Epithelial cell of prostate (primary cell): ENCODE measurements at regions not wholly inside any gene's neighbourhood (a gene's known extent, or its start where the extent isn't known, plus 50 kb on each side); places are given as distances from the start of the nearest gene placed in this dataset.
"Not testable (repeated sequence)": the region's sequence is repeated elsewhere in the genome, so short reads cannot be mapped to it uniquely, and the experiment has no call there.

Experiments used
- DNase-seq: peaks from one replicate; pipeline ENCODE4 v3.0.0-alpha.2; 2011; ENCODE audit warnings: low read depth, low spot score
- H3K27ac ChIP-seq: fragments of 450-650 bp; 2 replicates; pipeline ENCODE4 v1.5.1; 2017; ENCODE audit warnings: mild to moderate bottlenecking

- no peak for DNase-seq
- no peak overlapping the region for H3K27ac ChIP-seq
Measured at GRCh38 chr4:37555322-37555721, 130.9 kb downstream of the RELL1 start.

GRCh38 chr4:37549866-37550265 lies 136.3 kb downstream of the RELL1 start:
- H3K27ac ChIP-seq, DNase-seq: not testable (repeated sequence)

GRCh38 chr4:37549041-37549440 lies 137.1 kb downstream of the RELL1 start:
- DNase-seq: no peak

GRCh38 chr4:37546586-37546985 lies 139.6 kb downstream of the RELL1 start:
- DNase-seq: no peak
- no peak overlapping the region for H3K27ac ChIP-seq

More at GRCh38 chr4:37549041-37549440, 137.1 kb downstream of the RELL1 start:
- no peak overlapping the region for H3K27ac ChIP-seq

GRCh38 chr4:37542706-37543105 lies 143.5 kb downstream of the RELL1 start:
- DNase-seq: no peak
- no peak overlapping the region for H3K27ac ChIP-seq

- H3K27ac ChIP-seq: no peak overlapping the region
- no peak for DNase-seq
Measured at GRCh38 chr4:37541956-37542355, 144.2 kb downstream of the RELL1 start.

- no peak for DNase-seq
- no peak overlapping the region for H3K27ac ChIP-seq
Measured at GRCh38 chr4:37540486-37540885, 145.7 kb downstream of the RELL1 start.

- no peak overlapping the region for H3K27ac ChIP-seq
Measured at GRCh38 chr4:37538931-37539330, 147.2 kb downstream of the RELL1 start.

GRCh38 chr4:37537484-37537883 lies 148.7 kb downstream of the RELL1 start:
- no peak for DNase-seq
- no peak overlapping the region for H3K27ac ChIP-seq

More at GRCh38 chr4:37538931-37539330, 147.2 kb downstream of the RELL1 start:
- DNase-seq: no peak

GRCh38 chr4:37535872-37536271 lies 150.3 kb downstream of the RELL1 start:
- DNase-seq: peak; percentile 79
- H3K27ac ChIP-seq: peak overlapping the region; percentile 33

- peak; percentile 22 for DNase-seq
- H3K27ac ChIP-seq: no peak overlapping the region
Measured at GRCh38 chr4:37533286-37534033, 152.7 kb downstream of the RELL1 start.

GRCh38 chr4:37531151-37531550 lies 155.0 kb downstream of the RELL1 start:
- no peak for DNase-seq

GRCh38 chr4:37530451-37530850 lies 155.7 kb downstream of the RELL1 start:
- no peak overlapping the region for H3K27ac ChIP-seq
- no peak for DNase-seq

More at GRCh38 chr4:37531151-37531550, 155.0 kb downstream of the RELL1 start:
- H3K27ac ChIP-seq: no peak overlapping the region

- peak; percentile 58 for DNase-seq
- H3K27ac ChIP-seq: no peak overlapping the region
Measured at GRCh38 chr4:37528166-37528885, 157.8 kb downstream of the RELL1 start.

- no peak overlapping the region for H3K27ac ChIP-seq
- no peak for DNase-seq
Measured at GRCh38 chr4:37524267-37524666, 161.9 kb downstream of the RELL1 start.

GRCh38 chr4:37522996-37523395 lies 163.2 kb downstream of the RELL1 start:
- H3K27ac ChIP-seq: no peak overlapping the region
- no peak for DNase-seq

- no peak for DNase-seq
- no peak overlapping the region for H3K27ac ChIP-seq
Measured at GRCh38 chr4:37517326-37517725, 168.8 kb downstream of the RELL1 start.

- H3K27ac ChIP-seq: no peak overlapping the region
- DNase-seq: no peak
Measured at GRCh38 chr4:37516057-37516775, 170.0 kb downstream of the RELL1 start.

- DNase-seq: no peak
- H3K27ac ChIP-seq: no peak overlapping the region
Measured at GRCh38 chr4:37510626-37511025, 175.6 kb downstream of the RELL1 start.

- no peak overlapping the region for H3K27ac ChIP-seq
- no peak for DNase-seq
Measured at GRCh38 chr4:37503261-37503660, 182.9 kb downstream of the RELL1 start.

- DNase-seq: no peak
- no peak overlapping the region for H3K27ac ChIP-seq
Measured at GRCh38 chr4:37502070-37502469, 184.1 kb downstream of the RELL1 start.
